Stimulated activated CD4-positive, alpha-beta T cell treated with anti-CD3 and anti-CD28 coated beads, Interleukin-2, amount 100 ng/mL, for 24 hours (primary cell): ENCODE measurements at regions not wholly inside any gene's neighbourhood (a gene's known extent, or its start where the extent isn't known, plus 50 kb on each side); places are given as distances from the start of the nearest gene placed in this dataset.

Experiments
- DNase-seq, 2 donors: peaks; one replicate each; pipeline ENCODE4 v3.0.0-alpha.2; 2020

- DNase-seq: no peak
Observed at GRCh38 chr5:98468188-98468869, 305.1 kb upstream of the RGMB start.

- no peak for DNase-seq
Observed at GRCh38 chr5:98470747-98471146, 302.7 kb upstream of the RGMB start.

- DNase-seq: no peak
Observed at GRCh38 chr5:98471458-98471857, 302.0 kb upstream of the RGMB start.

GRCh38 chr5:98474216-98474615, 299.2 kb upstream of the RGMB start:
- DNase-seq: no peak

GRCh38 chr5:98474782-98475181, 298.7 kb upstream of the RGMB start:
- DNase-seq: no peak

- DNase-seq: no peak
Observed at GRCh38 chr5:98482321-98483300, 290.9 kb upstream of the RGMB start.

- DNase-seq: no peak
Observed at GRCh38 chr5:98483301-98483685, 290.2 kb upstream of the RGMB start.

- DNase-seq: no peak
Observed at GRCh38 chr5:98489021-98489420, 284.4 kb upstream of the RGMB start.

GRCh38 chr5:98490348-98490747, 283.1 kb upstream of the RGMB start:
- no peak for DNase-seq

GRCh38 chr5:98492258-98492657, 281.2 kb upstream of the RGMB start:
- DNase-seq: no peak

GRCh38 chr5:98497418-98497817, 276.0 kb upstream of the RGMB start:
- DNase-seq: no peak

- no peak for DNase-seq
Observed at GRCh38 chr5:98498028-98498427, 275.4 kb upstream of the RGMB start.

- DNase-seq: no peak
Observed at GRCh38 chr5:98499892-98500291, 273.6 kb upstream of the RGMB start.

- no peak for DNase-seq
Observed at GRCh38 chr5:98500811-98501210, 272.7 kb upstream of the RGMB start.

GRCh38 chr5:98503616-98504015, 269.8 kb upstream of the RGMB start:
- DNase-seq: no peak

- DNase-seq: no peak
Observed at GRCh38 chr5:98504505-98504904, 269.0 kb upstream of the RGMB start.

GRCh38 chr5:98510143-98510985, 263.1 kb upstream of the RGMB start:
- no peak for DNase-seq

GRCh38 chr5:98513380-98513779, 260.1 kb upstream of the RGMB start:
- no peak for DNase-seq

GRCh38 chr5:98514215-98514614, 259.2 kb upstream of the RGMB start:
- DNase-seq: no peak

GRCh38 chr5:98516701-98517100, 256.8 kb upstream of the RGMB start:
- DNase-seq: no peak

- no peak for DNase-seq
Observed at GRCh38 chr5:98517560-98518366, 255.7 kb upstream of the RGMB start.

GRCh38 chr5:98518754-98519153, 254.7 kb upstream of the RGMB start:
- DNase-seq: no peak
